ENCODE measurements at regions not wholly inside any gene's neighbourhood (a gene's known extent, or its start where the extent isn't known, plus 50 kb on each side); places are given as distances from the start of the nearest gene placed in this dataset.
A peak's percentile ranks its signal among the peaks of the same experiment; 100 is the strongest.

GRCh38 chr12:107891967-107892366, 117.5 kb downstream of the ASCL4 start:
- DNase-seq (ENCODE audit: low read depth): peak; percentile 15

GRCh38 chr12:107894589-107894988, 120.1 kb downstream of the ASCL4 start:
- no peak for DNase-seq (ENCODE audit: low read depth)

DNA sequence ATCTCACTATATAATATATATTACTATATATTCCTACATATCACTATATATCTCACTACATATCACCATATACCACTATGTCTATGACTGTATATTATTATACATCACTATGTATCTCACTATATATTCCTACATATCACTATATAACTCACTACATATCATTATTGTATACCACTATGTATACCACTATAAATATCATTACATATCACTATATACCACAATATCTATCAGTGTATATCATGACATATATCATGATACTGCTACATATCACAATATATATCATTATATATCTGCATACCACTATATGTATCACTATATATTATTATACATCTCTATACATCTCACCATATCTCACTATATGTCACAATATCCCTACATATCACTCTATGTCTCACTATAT, 121.5 kb downstream of the ASCL4 start:
- no peak for DNase-seq (ENCODE audit: low read depth)

DNA sequence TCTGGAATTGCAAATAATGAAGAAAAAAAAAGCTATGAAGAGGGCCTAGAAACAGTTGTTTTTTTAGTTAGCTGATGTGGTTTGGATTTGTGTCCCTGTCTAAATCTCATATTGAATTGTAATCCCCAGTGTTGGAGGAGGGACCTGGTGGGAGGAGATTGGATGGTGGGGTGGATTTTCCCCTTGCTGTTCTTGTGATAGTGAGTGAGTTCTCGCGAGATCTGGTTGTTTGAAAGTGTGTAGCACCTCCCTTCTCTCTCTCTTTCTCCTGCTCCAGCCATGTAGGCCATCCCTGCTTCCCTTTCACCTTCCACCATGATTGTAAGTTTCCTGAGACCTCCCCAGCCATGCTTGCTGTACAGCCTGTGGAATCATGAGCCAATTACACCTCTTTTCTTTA, 126.1 kb downstream of the ASCL4 start:
- DNase-seq (ENCODE audit: low read depth): no peak

DNA sequence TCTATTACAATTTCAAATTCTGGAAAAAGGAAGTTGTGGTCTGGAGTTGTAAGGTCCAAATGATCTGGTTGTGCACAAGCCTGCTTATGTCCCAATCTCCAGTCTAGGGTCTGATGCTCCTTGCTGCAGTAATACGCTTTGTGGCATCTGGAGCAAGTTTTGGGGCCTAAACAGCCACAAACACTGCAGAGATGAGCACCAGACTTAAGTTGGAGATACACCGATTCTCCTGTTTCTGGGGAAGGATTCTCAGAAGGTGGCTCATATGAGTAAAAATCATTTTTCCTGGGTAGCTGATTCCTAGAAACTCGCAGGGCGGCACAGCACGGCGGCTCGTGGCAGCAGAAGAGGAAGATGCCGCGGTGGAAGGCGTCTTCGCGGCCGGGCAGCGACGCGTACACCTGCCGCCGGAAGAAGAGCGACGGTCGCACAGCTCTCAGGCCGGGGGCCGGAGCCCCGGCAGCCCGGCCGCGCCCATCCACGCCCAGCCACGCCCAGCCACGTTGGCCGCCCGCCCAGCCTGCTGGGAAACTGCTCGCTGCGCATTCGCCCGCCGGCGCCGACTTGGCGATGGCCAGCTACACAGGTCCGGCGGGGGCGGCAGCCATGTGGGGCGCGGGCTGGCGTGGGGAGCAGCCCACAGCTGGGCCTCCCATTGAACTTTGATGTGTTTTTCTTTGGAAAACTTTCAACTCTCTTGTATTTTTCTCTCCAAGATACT, 129.0 kb downstream of the ASCL4 start:
- DNase-seq (ENCODE audit: low read depth): no peak

DNA sequence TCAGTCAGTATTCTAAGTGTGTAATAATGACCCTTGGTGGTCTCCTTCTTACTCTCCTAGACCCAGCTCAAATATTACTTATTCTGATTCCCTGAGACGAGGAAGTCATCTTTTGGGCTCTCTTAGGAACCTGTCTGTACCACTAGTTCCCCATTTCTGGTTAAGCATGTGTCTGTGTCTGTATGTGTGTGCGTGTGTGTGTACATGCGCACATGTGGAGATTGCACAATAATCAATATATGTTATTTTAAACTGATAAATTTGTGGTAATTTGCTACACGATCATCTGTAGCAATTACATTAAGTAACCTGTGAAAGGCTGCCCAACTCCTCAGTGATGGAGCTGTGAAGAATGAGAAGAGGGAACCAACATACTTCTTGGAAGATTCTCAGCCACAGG, 132.2 kb downstream of the ASCL4 start:
- no peak for DNase-seq (ENCODE audit: low read depth)

DNA sequence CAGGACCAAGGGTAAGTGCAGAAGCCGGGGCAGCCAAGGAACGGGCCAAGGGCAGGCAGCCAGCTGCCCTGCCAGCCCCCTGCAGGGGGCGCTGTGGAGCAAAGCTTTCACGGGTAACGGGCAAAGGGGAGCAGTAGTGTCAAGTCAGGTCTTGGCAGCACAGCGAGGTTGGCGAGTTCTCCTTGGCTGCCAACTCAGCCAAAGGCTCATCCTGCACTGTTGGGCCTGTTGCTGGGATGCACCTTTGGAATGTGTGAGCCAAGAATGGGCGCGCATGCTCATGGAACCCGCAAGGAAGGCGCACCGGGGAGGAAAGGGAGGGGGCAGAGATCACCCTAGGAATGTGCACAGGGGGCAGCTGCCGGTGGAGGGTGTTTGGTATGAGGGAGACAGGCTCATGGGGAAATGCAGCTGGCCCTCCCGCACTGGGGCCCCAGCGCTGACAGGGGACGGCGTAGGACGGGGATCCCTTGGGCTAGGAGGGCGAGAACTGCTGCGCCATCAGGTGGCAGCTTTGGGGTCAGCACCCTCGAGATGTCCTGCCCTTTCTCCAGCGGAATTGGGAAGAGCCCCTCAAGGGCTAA, 138.0 kb downstream of the ASCL4 start:
- DNase-seq (ENCODE audit: low read depth): peak; percentile 11

DNA sequence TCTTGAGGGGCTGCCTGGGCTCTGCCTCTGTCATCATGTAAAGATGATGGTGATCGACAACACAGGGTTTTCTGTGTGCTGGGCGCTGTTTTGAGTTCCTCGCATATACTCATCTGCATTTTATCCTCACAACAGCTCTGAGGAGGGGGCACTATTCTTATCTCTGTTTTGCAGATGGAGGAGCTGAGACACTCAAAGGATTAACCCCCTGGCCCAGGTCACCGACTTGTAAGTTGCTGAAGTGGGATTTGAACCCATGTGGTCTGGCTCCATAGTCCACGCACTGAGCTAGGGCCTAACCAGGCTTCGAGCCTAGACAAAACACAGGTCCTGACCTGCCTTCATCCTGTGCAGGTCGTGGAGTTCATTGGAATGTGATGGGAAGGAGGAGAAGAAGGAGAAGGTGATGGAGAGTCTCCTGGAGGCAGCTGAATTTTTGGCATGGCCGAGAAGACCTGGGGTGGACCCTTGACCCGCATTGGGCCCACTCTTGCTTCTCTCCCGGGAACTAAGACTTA, 140.0 kb downstream of the ASCL4 start:
- DNase-seq (ENCODE audit: low read depth): no peak

DNA sequence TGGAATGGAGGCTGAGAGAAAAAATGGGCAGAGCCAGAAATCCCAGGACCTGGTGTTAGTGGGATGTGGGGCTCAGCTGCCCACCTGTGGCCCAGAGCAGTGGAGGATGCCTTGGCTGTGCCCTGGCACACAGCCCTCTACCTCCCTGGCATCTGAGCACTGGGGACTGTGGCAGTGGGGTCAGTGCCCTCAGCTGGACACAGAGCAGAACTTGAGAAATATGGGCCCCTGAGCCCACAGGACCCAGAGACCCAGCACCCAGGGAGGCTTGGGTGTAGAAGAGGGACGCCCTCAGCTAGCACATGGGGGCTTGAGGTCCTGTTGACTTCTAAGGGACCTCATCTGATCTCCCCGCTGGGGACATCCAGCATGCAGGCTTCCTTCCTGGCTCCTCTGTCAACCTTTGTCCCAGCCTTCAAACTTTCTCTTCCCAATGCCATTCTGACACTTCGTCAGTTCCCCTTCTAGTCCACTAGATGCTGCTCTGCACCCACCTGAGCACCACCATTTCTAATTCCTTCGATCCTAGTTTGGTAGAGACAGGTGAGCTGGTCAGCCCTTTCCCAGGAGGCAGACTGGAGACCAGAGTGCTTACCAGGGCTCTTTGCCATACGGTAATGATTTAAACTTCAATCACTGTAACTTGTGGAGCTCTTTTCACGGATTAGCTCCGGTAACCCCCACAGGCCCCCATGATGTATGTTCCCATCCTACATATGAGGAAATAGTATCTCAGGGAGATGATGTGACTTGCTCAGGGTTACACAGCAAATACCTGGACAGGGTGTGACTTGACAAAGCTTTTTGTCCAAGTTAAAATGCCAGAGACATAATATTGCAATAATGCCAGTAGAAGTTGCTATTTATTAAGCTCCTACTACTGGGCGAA, 143.7 kb downstream of the ASCL4 start:
- DNase-seq (ENCODE audit: low read depth): peak; percentile 5

DNA sequence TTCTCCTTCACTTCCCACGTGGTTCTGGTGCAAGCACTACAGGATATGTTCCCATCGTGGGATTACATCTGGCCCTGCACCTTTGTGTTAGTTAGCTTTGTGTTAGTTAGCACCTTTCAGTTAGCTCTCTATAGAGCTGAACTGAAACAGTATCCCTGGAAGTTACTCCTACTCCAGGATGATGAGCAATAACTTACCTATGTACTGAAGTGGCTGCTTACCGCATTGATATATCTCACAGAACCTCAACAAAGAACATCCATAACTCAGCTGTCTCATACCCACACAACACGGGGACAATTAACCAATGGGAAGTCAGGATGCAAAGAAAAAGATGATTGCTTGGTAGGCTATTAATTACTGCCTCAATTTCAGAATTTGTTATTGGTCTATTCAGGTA, 146.6 kb downstream of the ASCL4 start:
- DNase-seq (ENCODE audit: low read depth): no peak

DNA sequence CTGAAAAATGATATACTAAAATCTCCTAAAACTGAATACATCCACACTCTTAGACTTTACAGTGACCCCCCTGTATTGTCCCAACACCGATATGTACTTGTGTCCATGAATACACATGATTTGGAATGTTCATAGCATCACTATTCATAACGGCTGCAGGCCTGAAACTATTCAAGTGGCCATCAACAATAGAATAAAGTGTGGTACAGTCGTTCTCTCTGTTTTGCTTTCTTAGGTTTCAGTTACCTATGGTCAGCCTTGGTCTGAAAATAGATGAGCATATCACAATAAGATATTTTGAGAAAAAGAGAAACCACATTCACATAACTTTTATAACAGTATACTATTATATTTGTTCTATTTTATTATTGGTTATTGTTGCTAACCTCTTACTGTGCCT, 150.6 kb downstream of the ASCL4 start:
- no peak for DNase-seq (ENCODE audit: low read depth)

GRCh38 chr12:107929436-107929835, 154.9 kb downstream of the ASCL4 start:
- DNase-seq (ENCODE audit: low read depth): peak; percentile 13

GRCh38 chr12:107931761-107932160, 157.3 kb downstream of the ASCL4 start:
- DNase-seq (ENCODE audit: low read depth): no peak

GRCh38 chr12:107938446-107938845, 163.9 kb downstream of the ASCL4 start:
- DNase-seq (ENCODE audit: low read depth): no peak

- no peak for DNase-seq (ENCODE audit: low read depth)
These were observed 174.0 kb downstream of the ASCL4 start for GRCh38 chr12:107948391-107948945.

GRCh38 chr12:107951024-107951423, 176.5 kb downstream of the ASCL4 start:
- no peak for DNase-seq (ENCODE audit: low read depth)

GRCh38 chr12:107955966-107956643, 173.0 kb upstream of the WSCD2 start:
- DNase-seq (ENCODE audit: low read depth): no peak

GRCh38 chr12:107957459-107957858, 171.6 kb upstream of the WSCD2 start:
- no peak for DNase-seq (ENCODE audit: low read depth)

- DNase-seq (ENCODE audit: low read depth): no peak
These were observed 165.5 kb upstream of the WSCD2 start for GRCh38 chr12:107963635-107964034.

DNA sequence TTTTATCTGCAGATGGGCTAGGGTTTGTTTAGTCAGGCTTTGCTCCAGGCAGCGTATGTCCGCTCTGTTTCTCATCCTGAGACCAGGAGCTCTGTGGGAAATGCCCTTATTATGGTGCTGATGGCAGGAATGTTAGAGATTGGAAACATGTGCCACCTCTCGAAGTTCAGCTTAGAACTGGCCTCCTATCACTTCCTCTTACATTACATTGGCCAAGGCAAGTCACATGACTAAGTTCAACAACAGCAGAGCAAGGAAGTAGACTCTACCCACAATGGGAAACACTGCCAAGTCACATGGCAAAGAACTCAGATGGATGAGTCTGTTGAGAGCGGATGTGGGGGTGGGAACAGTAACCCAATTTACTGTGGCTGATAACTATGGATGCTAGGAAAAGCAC, 161.9 kb upstream of the WSCD2 start:
- DNase-seq (ENCODE audit: low read depth): peak; percentile 0

- no peak for DNase-seq (ENCODE audit: low read depth)
These were observed 155.1 kb upstream of the WSCD2 start for GRCh38 chr12:107973950-107974349.
